Right lobe of liver (tissue), 4 donors: ENCODE measurements at regions not wholly inside any gene's neighbourhood (a gene's known extent, or its start where the extent isn't known, plus 50 kb on each side); places are given as distances from the start of the nearest gene placed in this dataset.
"Not testable (repeated sequence)": the region's sequence is repeated elsewhere in the genome, so short reads cannot be mapped to it uniquely, and the experiment has no call there.

ENCODE experiments used
- POLR2A ChIP-seq: fragments of 450-650 bp; IDR thresholded peaks from one replicate; pipeline ENCODE4 v1.6.1; 2017; ENCODE audit warnings: antibody characterized with exemption, mild to moderate bottlenecking
- TF ChIP-seq, protein P1 (sequence below), 4 donors: fragments of 200-600 bp in 3 of 4; fragments of 450-650 bp in 1 of 4; IDR thresholded peaks; one replicate each; pipeline versions ENCODE4 v1.5.1 to v1.8.0; 2016 to 2022; ENCODE audit warnings: antibody characterized with exemption in 4 of 4, mild to moderate bottlenecking in 2 of 4
- donor health status: DM: no; HTN: no; CAD: no.
- donor health status: DM: no; HTN: no; CAD: no.
- donor health status: DM: no; HTN: yes; CAD: no.

- TF ChIP-seq, protein P1, sequence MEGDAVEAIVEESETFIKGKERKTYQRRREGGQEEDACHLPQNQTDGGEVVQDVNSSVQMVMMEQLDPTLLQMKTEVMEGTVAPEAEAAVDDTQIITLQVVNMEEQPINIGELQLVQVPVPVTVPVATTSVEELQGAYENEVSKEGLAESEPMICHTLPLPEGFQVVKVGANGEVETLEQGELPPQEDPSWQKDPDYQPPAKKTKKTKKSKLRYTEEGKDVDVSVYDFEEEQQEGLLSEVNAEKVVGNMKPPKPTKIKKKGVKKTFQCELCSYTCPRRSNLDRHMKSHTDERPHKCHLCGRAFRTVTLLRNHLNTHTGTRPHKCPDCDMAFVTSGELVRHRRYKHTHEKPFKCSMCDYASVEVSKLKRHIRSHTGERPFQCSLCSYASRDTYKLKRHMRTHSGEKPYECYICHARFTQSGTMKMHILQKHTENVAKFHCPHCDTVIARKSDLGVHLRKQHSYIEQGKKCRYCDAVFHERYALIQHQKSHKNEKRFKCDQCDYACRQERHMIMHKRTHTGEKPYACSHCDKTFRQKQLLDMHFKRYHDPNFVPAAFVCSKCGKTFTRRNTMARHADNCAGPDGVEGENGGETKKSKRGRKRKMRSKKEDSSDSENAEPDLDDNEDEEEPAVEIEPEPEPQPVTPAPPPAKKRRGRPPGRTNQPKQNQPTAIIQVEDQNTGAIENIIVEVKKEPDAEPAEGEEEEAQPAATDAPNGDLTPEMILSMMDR (IDR thresholded peaks at IDR 0.05) = not testable (repeated sequence)
- TF ChIP-seq POLR2A = not testable (repeated sequence)
Measured at GRCh38 chr1:120239351-120239750, 63.0 kb upstream of the SEC22B start.
